PC-3 (cell line): ENCODE measurements at regions not wholly inside any gene's neighbourhood (a gene's known extent, or its start where the extent isn't known, plus 50 kb on each side); places are given as distances from the start of the nearest gene placed in this dataset.
"Not testable (repeated sequence)": the region's sequence is repeated elsewhere in the genome, so short reads cannot be mapped to it uniquely, and the experiment has no call there.

Experiments used
- EZH2phosphoT487 ChIP-seq: fragments of 300-600 bp; sonication (generic); IDR thresholded peaks from 2 replicates; pipeline ENCODE4 v1.6.1; 2018; ENCODE audit warnings: mild to moderate bottlenecking, antibody characterized with exemption, low read length, borderline replicate concordance
- TF ChIP-seq, protein P1 (sequence below): fragments of 300-600 bp; sonication (generic); conservative IDR thresholded peaks from 2 replicates; pipeline ENCODE4 v1.5.1; 2017; ENCODE audit warnings: antibody characterized with exemption, low read depth, mild to moderate bottlenecking, low read length

DNA sequence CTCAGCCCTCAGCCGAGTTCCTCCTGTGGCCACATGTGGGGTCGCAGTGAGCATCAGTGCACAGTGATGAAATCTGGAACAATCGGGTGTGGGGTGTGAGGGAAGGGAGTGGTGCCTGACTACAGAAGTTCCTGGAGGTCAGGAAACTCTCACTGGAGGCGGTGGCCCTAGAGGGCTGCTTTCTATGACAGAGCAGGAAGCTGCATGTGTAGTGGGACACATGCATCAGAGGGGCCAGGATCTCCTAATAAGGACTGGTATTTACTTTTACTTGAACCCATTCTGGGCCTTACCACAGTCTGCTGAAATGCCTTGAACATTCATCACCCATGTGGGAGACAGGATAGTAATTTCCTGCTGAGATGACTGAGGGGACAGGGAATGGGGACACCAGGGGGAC is 952.0 kb downstream of the SPATA31A6 start:
- TF ChIP-seq, protein P1, sequence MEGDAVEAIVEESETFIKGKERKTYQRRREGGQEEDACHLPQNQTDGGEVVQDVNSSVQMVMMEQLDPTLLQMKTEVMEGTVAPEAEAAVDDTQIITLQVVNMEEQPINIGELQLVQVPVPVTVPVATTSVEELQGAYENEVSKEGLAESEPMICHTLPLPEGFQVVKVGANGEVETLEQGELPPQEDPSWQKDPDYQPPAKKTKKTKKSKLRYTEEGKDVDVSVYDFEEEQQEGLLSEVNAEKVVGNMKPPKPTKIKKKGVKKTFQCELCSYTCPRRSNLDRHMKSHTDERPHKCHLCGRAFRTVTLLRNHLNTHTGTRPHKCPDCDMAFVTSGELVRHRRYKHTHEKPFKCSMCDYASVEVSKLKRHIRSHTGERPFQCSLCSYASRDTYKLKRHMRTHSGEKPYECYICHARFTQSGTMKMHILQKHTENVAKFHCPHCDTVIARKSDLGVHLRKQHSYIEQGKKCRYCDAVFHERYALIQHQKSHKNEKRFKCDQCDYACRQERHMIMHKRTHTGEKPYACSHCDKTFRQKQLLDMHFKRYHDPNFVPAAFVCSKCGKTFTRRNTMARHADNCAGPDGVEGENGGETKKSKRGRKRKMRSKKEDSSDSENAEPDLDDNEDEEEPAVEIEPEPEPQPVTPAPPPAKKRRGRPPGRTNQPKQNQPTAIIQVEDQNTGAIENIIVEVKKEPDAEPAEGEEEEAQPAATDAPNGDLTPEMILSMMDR, result not testable (repeated sequence)
- not testable (repeated sequence) for TF ChIP-seq EZH2phosphoT487
